Femur (tissue), 1 donor: ENCODE measurements at regions not wholly inside any gene's neighbourhood (a gene's known extent, or its start where the extent isn't known, plus 50 kb on each side); places are given as distances from the start of the nearest gene placed in this dataset.
A peak's percentile ranks its signal among the peaks of the same experiment; 100 is the strongest.
"Not testable (repeated sequence)": the region's sequence is repeated elsewhere in the genome, so short reads cannot be mapped to it uniquely, and the experiment has no call there.

ENCODE experiments used
- DNase-seq: peaks from one replicate; pipeline ENCODE4 v3.0.0-alpha.2; 2017

DNA sequence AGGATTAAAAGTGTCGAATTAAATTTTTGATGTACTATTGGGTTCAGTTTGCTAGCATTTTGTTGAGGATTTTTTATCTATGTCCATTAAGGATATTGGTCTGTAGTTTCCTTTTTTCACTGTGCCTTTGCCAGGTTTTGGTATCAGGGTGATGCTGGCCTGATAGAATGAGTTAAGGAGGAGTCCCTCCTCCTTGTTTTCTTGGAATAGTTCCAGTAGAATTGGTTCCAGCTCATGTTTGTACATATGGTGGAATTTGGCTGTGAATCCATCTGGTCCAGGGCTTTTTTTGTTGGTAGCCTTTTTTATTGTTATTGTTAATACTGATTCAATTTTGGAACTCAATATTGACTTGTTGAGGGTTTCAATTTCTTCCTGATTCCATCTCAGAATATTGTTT, 141.8 kb downstream of the SIM1 start:
- no peak for DNase-seq

DNA sequence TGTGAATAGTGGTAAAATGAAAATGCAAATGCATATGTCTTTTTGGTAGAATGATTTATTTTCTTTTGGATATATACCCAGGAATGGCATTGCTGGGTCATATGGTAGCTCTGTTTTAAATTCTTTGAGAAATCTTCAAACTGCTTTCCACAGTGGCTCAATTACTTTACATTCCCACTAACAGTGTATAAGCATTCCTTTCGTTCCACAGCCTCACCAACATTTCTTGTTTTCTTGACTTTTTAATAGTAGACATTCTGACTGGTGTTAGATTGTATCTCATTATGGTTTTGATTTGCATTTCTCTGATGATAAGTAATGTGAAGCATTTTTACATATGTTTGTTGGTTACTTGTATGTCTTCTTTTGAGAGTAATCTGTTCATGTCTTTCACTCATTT, 144.0 kb downstream of the SIM1 start:
- DNase-seq: no peak

DNA sequence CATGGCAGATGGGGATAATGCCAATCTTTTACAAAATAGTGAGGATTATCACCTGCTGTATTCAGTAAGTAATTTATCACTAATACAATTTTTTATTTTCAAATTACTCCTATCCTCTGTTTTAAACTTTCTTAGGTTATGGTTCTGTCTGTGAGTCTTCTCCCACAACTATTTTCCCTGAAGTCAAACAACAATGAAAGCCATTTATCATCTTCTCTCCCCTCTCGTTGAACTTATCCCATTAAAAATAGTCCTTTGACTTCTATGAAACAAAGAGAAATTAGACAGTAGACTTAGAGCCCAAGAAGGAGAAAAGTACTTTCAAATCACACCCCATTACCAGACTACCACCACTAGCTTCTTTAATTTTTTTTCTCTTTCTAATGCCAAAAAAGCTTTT, 147.7 kb downstream of the SIM1 start:
- no peak for DNase-seq

- no peak for DNase-seq
These were observed 150.5 kb downstream of the SIM1 start for GRCh38 chr6:100314186-100314585.

DNA sequence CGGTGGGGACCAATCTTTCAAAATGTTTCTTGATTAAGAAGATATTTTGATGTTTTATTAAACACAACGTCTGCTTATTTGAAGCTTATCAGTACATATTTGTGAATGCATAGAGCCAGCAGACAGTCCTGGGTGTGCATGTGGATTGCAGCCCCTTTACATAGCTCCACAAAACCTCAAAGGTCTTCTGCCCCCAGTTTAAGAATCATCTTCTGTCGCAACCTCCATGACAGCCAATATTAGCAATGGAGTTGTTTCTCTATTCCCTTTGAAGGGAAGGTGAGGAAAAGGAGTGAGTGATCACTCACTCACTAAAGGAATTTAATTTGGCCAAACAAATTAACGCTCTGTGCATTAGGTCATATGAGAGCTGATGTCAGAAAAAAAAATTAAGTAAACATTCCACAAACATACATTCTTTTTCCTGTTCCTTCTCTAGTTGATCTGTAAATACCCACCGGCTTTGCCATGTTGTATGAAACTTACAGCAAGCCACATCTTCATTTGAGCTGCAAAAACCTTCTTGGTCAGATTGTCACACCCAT, 152.9 kb downstream of the SIM1 start:
- DNase-seq: no peak

GRCh38 chr6:100309174-100309573, 155.5 kb downstream of the SIM1 start:
- DNase-seq: no peak

GRCh38 chr6:100307561-100307960, 157.2 kb downstream of the SIM1 start:
- no peak for DNase-seq

DNA sequence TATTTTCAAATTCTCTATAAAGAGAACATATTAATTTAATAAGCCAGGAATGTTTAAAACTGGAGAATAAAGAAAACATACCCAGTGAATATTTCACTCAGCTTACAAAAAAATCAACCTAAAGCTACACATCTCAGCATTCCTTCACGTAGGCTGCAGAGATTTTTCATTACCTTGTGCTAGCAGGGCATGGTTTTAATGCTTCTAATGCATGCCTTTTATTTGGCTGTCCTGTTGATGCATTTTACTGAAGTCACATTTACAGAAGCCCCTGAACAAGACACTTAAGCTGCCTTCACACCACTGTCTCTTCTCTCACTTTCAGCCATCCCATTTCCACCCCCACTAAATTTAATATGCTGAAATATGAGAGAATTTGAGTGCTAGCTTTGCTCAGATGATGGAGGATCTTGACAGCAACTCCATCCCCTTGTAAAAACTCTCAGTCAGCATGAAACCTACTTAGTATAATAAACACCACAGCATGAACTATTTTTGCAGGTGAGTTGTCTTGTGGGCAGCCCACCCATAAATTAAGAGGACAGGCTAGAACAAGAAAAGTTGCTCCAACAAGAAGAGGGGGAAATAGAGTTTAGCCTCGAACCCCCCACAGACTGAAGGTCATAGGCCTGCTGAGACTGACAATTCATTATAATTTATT, 159.4 kb downstream of the SIM1 start:
- no peak for DNase-seq

GRCh38 chr6:100304575-100304974, 160.1 kb downstream of the SIM1 start:
- no peak for DNase-seq

GRCh38 chr6:100301731-100302130, 163.0 kb downstream of the SIM1 start:
- DNase-seq: no peak

DNA sequence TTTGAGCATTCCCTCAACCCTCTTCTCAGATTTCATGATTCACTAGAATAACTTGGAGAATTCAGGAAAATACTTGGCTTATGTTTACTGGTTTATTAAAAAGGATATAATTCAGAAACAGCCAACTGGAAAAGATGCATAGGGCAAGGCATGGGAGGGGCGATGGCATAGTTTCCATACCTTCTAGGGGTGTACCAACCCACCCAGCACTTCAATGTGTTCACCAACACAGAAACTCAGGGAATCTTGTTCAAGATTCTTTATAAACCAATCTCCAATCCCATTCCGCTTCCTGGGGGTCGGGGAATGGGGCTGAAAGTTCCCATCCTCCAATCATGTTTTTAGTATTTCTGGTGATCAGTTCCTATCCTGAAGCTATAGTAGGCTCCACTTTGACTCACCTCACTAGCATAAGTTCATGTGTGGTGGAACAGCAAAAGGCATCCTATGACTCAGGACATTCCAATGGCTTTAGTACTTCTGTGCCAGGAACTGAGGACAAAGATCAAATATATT, 164.4 kb downstream of the SIM1 start:
- no peak for DNase-seq

DNA sequence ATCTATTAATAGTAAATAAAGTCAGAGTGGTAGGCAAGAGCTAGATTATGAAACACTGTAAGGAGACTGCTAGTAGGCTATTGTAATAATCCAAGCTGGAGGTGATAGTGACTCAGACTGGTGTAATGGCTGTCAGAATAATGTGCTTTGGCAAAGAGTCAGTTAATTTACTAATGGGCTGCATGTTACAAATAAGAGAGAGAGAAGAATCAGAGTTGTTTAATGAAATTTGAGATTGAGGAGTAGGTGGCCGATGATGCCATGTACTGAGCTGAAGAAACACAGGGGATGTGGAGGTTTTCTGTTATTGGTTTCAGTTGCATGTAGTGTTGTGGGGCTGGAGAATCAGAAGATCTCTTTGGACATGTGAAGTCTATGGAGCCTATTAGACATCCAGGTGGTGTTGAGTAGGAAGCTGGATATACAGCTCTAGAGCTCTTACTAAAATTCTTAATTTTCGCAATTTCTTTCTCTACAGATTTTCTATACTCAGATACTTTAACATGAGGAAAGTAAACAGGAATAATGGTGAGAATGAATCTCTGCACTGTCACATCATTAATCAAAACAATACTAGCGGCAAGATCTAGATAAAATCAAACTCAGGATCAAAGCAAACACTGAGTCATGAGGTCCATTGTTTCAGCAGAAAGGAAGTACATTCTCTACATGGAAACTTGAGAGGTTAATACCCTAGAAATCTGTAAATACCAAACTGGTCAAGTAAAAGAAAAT, 167.7 kb downstream of the SIM1 start:
- DNase-seq: no peak

GRCh38 chr6:100295172-100295571, 169.5 kb downstream of the SIM1 start:
- not testable (repeated sequence) for DNase-seq

DNA sequence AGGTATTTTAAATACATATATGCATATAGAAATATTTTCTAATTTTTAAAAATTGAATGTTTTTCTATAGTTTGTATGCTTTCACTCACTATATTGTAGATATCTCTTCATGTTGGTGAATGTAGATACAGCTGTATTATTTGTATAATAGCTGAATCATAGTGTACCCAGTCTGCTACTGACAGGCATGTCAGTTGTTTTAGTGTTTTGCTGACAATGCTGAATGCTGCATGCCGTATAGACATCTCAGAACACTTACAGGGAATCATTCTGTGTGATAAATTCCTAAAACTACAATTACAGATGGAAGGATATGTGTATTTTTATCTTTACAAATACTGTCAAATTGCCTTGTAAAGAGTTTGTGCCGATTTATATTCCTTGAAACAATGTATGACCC, 175.4 kb downstream of the SIM1 start:
- DNase-seq: no peak

DNA sequence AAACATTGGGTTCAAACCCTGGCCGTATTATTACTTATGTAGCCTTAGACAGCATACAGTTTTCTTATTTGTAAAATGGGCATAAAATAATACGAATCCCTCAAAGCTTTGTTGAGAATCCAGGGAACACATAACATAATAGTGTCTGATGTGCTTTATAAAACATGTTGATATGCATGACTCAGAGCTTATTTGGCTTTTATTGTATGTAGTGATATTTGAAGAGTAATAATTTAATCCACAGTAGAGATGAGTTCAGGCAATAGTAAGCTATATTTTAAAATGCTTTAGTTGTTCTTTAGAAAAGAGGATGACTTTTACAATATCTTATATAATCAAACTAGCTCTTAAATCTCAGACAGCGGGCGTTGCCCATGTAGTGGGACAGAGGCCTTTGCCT, 176.4 kb downstream of the SIM1 start:
- no peak for DNase-seq

DNA sequence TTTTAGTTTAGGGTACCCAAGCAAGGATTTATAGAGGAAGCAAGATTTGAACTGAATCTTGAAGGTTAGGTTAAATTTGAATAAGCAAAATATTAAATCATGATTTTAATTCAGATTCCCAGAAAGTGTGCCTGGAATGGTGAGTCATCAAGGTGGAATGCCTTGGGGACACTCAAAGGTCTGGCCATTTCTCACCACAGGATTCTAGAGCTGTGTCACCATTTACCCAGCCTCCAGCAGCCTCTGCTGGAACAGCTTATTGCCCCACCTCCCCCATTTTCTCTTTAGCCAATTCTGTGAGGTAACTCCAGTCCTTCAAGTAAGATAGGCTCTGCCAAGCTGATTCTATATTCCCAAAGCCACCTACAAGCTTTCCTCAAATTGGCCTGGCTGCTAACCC, 181.4 kb downstream of the SIM1 start:
- DNase-seq: no peak

- peak; percentile 41 for DNase-seq
These were observed 183.2 kb downstream of the SIM1 start for GRCh38 chr6:100281471-100281901.

GRCh38 chr6:100276311-100277057, 188.2 kb downstream of the SIM1 start:
- DNase-seq: no peak

- DNase-seq: no peak
These were observed 190.6 kb downstream of the SIM1 start for GRCh38 chr6:100274147-100274546.

- DNase-seq: no peak
These were observed 193.1 kb downstream of the SIM1 start for GRCh38 chr6:100271625-100272024.

DNA sequence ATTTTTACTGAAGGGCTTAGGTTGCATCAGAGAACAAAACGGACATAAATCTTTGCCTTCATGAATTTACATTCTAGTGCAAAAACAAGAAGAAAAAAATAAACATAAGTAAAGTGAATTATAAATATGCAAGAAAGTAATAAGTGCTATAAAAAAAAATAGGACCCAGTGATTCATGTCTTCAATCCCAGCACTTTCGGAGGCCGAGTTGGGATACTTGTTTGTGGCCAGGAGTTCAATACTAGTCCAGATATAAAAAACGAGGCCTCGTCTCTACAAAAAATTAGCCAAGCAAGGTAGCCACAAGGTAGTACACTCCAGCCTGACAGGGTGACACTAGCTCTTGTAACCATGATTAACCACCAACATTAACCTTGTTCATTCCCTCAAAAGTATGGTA, 193.5 kb downstream of the SIM1 start:
- no peak for DNase-seq

DNA sequence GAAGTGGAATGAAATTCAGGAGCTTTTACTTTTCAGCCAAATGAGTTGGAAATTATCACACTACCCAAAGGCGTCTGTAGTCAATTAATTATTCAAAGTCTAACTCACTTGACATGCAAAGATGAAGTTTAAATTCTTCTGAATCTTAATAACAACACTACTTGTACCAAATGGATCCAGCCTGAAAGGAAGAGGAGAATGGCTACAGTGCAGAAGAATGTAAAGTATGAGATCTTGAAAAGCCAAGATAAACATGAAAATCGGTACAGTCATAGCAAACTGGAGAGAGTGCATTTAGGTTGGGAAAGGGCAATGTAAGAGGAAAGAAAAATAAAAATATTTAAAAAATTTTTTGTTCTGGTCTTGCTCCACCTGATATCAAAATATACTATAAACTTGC, 195.5 kb downstream of the SIM1 start:
- no peak for DNase-seq

DNA sequence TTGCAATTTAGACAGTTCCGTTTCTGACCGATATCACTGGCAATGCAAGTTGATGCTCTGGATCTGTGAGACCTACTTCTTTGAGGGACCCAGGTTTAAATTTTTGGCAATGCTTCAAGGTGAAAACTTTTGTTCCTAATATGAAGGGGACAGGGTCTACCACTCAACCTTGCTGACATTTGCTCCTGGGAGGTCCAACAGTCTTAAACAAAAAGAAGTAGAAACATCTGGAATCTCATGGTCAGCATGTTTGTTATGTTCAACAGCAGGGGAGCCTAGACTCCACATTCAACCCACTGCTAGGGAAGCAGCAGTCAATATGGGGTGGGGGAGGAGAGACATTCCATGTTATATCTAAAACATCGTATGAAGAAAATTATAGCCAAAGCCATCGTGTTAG, 196.4 kb downstream of the SIM1 start:
- DNase-seq: no peak

DNA sequence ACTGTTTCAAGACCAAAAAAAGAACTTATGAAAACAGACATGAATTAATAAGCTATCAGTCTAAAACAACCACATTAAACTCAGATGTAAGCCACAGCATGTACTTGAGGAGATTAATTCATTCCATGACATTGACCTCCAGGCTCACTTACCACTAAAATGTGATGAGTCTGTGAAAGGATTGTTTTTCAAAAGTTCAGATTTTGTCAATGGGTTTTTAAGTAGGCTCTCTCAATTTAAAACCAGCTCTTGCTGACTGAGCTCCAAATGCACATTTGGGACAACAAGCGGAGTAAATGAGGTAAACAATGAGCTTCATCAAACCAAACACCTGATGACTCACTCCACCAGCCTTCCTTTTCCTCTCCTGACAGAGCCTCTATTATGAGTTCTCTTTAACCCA, 197.0 kb downstream of the SIM1 start:
- DNase-seq: no peak
